ENCODE measurements at regions not wholly inside any gene's neighbourhood (a gene's known extent, or its start where the extent isn't known, plus 50 kb on each side); places are given as distances from the start of the nearest gene placed in this dataset.

- POLR2A ChIA-PET: no interaction called here
- H3K79me2 ChIP-seq (ENCODE audit: insufficient read depth): no peaks in the 10 kb centered on the region
- peaks cover 0 to 4% of the 10 kb centered on the region in 2 experiments; a peak in 1 of 4 replicates for H3K4me1 ChIP-seq (ENCODE audit: control insufficient read depth in 1 of 2, insufficient read depth in 2 of 2, low read depth in 1 of 2, low read length in 1 of 2)
- DNase-seq: no peak
- no peak overlapping the region for H3K4me2 ChIP-seq
- H3K9ac ChIP-seq: no peak overlapping the region
- H3K27ac ChIP-seq (ENCODE audit: low read depth in 2 of 2, low read length in 1 of 2): no peak overlapping the region
- H3K36me3 ChIP-seq (replicated peaks in 1 of 2; ENCODE audit: control insufficient read depth in 1 of 2, insufficient read depth in 2 of 2, low read length in 1 of 2): no peaks in the 10 kb centered on the region
- TF ChIP-seq TAF1 (IDR thresholded peaks at IDR 0.05; ENCODE audit: borderline replicate concordance, low read depth, low read length) (no peak), FOSL2 (IDR thresholded peaks at IDR 0.05; ENCODE audit: borderline replicate concordance, low read depth) (no peak), JUND (IDR thresholded peaks at IDR 0.05) (no peak), RFX5 (IDR thresholded peaks at IDR 0.05; ENCODE audit: low read length) (no peak), RAD21 (IDR thresholded peaks at IDR 0.05; ENCODE audit: low read length) (no peak), NRF1 (IDR thresholded peaks at IDR 0.05; ENCODE audit: low read depth, low read length) (no peak), FOXJ3 (CRISPR knock-in tag; IDR thresholded peaks at IDR 0.05) (no peak), ELF1 (IDR thresholded peaks at IDR 0.05) (no peak), YY1 (IDR thresholded peaks at IDR 0.05; ENCODE audit: low read depth) (no peak), TEAD4 (IDR thresholded peaks at IDR 0.05; ENCODE audit: borderline replicate concordance, insufficient read depth) (no peak), CTCF (IDR thresholded peaks at IDR 0.05) (no peak), MEF2A (IDR thresholded peaks at IDR 0.05; ENCODE audit: borderline replicate concordance, low read depth) (no peak), EP300 (IDR thresholded peaks at IDR 0.05; ENCODE audit: borderline replicate concordance in 1 of 2, low read depth in 1 of 2, low read length in 1 of 2) (no peak)
- TF ChIP-seq, protein P1, sequence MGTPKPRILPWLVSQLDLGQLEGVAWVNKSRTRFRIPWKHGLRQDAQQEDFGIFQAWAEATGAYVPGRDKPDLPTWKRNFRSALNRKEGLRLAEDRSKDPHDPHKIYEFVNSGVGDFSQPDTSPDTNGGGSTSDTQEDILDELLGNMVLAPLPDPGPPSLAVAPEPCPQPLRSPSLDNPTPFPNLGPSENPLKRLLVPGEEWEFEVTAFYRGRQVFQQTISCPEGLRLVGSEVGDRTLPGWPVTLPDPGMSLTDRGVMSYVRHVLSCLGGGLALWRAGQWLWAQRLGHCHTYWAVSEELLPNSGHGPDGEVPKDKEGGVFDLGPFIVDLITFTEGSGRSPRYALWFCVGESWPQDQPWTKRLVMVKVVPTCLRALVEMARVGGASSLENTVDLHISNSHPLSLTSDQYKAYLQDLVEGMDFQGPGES (IDR thresholded peaks at IDR 0.05; ENCODE audit: low read depth, low read length): no peak
- TF ChIP-seq, protein P2, sequence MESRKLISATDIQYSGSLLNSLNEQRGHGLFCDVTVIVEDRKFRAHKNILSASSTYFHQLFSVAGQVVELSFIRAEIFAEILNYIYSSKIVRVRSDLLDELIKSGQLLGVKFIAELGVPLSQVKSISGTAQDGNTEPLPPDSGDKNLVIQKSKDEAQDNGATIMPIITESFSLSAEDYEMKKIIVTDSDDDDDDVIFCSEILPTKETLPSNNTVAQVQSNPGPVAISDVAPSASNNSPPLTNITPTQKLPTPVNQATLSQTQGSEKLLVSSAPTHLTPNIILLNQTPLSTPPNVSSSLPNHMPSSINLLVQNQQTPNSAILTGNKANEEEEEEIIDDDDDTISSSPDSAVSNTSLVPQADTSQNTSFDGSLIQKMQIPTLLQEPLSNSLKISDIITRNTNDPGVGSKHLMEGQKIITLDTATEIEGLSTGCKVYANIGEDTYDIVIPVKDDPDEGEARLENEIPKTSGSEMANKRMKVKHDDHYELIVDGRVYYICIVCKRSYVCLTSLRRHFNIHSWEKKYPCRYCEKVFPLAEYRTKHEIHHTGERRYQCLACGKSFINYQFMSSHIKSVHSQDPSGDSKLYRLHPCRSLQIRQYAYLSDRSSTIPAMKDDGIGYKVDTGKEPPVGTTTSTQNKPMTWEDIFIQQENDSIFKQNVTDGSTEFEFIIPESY (IDR thresholded peaks at IDR 0.05; ENCODE audit: borderline replicate concordance, low read depth): no peak
- TF ChIP-seq, protein P3, sequence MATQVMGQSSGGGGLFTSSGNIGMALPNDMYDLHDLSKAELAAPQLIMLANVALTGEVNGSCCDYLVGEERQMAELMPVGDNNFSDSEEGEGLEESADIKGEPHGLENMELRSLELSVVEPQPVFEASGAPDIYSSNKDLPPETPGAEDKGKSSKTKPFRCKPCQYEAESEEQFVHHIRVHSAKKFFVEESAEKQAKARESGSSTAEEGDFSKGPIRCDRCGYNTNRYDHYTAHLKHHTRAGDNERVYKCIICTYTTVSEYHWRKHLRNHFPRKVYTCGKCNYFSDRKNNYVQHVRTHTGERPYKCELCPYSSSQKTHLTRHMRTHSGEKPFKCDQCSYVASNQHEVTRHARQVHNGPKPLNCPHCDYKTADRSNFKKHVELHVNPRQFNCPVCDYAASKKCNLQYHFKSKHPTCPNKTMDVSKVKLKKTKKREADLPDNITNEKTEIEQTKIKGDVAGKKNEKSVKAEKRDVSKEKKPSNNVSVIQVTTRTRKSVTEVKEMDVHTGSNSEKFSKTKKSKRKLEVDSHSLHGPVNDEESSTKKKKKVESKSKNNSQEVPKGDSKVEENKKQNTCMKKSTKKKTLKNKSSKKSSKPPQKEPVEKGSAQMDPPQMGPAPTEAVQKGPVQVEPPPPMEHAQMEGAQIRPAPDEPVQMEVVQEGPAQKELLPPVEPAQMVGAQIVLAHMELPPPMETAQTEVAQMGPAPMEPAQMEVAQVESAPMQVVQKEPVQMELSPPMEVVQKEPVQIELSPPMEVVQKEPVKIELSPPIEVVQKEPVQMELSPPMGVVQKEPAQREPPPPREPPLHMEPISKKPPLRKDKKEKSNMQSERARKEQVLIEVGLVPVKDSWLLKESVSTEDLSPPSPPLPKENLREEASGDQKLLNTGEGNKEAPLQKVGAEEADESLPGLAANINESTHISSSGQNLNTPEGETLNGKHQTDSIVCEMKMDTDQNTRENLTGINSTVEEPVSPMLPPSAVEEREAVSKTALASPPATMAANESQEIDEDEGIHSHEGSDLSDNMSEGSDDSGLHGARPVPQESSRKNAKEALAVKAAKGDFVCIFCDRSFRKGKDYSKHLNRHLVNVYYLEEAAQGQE (IDR thresholded peaks at IDR 0.05; ENCODE audit: low read depth, low read length): no peak
- TF ChIP-seq, protein P4, sequence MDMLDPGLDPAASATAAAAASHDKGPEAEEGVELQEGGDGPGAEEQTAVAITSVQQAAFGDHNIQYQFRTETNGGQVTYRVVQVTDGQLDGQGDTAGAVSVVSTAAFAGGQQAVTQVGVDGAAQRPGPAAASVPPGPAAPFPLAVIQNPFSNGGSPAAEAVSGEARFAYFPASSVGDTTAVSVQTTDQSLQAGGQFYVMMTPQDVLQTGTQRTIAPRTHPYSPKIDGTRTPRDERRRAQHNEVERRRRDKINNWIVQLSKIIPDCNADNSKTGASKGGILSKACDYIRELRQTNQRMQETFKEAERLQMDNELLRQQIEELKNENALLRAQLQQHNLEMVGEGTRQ (IDR thresholded peaks at IDR 0.05; ENCODE audit: borderline replicate concordance, low read depth, low read length): no peak
- no peaks in the 10 kb centered on the region for H3K9me3 ChIP-seq
- no peaks in the 10 kb centered on the region for H3F3A ChIP-seq (replicated peaks; ENCODE audit: insufficient read depth)
- H3K9me2 ChIP-seq: no peaks in the 10 kb centered on the region
- H4K20me1 ChIP-seq (ENCODE audit: insufficient read depth): no peaks in the 10 kb centered on the region
- CTCF ChIA-PET: interaction anchor here (4.0 kb wide), 1 partner anchor 18 kb away, joined by 20 read pairs; no protein-coding TSS in a partner anchor
- no peak overlapping the region for H2AFZ ChIP-seq (ENCODE audit: low read depth)
- H3K27me3 ChIP-seq (ENCODE audit: insufficient read depth): no peaks in the 10 kb centered on the region
- H3K4me3 ChIP-seq (ENCODE audit: low read depth in 2 of 2, low read length in 1 of 2): no peak overlapping the region
- 33% methylated on average over 4 of the region's 4 CpGs for WGBS (ENCODE audit: low lambda C conversion rate)
Observed at GRCh38 chr2:128772671-128773070, 454.0 kb upstream of the HS6ST1 start.

Measured in SK-N-SH (cell line).